ENCODE measurements at regions not wholly inside any gene's neighbourhood (a gene's known extent, or its start where the extent isn't known, plus 50 kb on each side); places are given as distances from the start of the nearest gene placed in this dataset.

DNA sequence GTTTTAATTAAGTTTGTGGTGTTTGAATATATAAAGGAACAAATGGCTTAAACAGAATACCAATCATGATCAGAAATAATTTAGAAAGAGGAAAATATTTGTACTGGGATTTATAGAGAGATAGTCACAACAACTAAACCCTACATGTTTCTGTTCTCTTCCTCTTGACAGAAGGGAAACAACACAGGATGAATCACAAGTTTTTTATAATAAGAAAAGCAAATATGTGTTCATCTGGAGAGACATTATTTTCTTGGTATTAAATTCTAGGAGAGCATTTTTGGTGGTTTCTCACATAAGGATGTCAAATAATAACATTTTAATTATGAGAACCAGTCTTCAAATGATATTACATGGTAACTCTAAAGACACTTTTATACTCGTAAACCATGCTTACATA lies 232.9 kb upstream of the PKP2 start:
- Histone ChIP-seq H4K20me1 (ENCODE audit: insufficient read depth, low read length) (no peaks in the 10 kb centered on the region), H2AFZ (ENCODE audit: low read depth, low read length) (no peak overlapping the region), H3K9me3 (ENCODE audit: insufficient read depth, low read length, severe bottlenecking) (no peaks in the 10 kb centered on the region), H3K4me2 (ENCODE audit: insufficient read depth, low read length) (no peak overlapping the region), H3K4me1 (ENCODE audit: insufficient read depth, low read length) (no peaks in the 10 kb centered on the region), H3K27ac (ENCODE audit: low read length) (no peak overlapping the region), H3K36me3 (ENCODE audit: insufficient read depth, low read length) (no peaks in the 10 kb centered on the region), H3K27me3 (ENCODE audit: insufficient read depth, low read length, poor library complexity) (no peaks in the 10 kb centered on the region), H3K4me3 (ENCODE audit: low read depth in 1 of 2, low read length in 2 of 2) (no peak overlapping the region), H3K9ac (ENCODE audit: low read depth, low read length) (no peak overlapping the region), H3K79me2 (ENCODE audit: insufficient read depth, low read length) (no peaks in the 10 kb centered on the region)
- TF ChIP-seq EZH2 (IDR thresholded peaks at IDR 0.05; ENCODE audit: borderline replicate concordance, low read depth, low read length, severe bottlenecking): no peak
- TF ChIP-seq, protein P1, sequence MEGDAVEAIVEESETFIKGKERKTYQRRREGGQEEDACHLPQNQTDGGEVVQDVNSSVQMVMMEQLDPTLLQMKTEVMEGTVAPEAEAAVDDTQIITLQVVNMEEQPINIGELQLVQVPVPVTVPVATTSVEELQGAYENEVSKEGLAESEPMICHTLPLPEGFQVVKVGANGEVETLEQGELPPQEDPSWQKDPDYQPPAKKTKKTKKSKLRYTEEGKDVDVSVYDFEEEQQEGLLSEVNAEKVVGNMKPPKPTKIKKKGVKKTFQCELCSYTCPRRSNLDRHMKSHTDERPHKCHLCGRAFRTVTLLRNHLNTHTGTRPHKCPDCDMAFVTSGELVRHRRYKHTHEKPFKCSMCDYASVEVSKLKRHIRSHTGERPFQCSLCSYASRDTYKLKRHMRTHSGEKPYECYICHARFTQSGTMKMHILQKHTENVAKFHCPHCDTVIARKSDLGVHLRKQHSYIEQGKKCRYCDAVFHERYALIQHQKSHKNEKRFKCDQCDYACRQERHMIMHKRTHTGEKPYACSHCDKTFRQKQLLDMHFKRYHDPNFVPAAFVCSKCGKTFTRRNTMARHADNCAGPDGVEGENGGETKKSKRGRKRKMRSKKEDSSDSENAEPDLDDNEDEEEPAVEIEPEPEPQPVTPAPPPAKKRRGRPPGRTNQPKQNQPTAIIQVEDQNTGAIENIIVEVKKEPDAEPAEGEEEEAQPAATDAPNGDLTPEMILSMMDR (IDR thresholded peaks at IDR 0.05; ENCODE audit: borderline replicate concordance, extremely low read depth, low read length, poor library complexity, severe bottlenecking): no peak
- DNase-seq (no peak), ATAC-seq (ENCODE audit: insufficient read depth, low read depth) (no peak)

DNA sequence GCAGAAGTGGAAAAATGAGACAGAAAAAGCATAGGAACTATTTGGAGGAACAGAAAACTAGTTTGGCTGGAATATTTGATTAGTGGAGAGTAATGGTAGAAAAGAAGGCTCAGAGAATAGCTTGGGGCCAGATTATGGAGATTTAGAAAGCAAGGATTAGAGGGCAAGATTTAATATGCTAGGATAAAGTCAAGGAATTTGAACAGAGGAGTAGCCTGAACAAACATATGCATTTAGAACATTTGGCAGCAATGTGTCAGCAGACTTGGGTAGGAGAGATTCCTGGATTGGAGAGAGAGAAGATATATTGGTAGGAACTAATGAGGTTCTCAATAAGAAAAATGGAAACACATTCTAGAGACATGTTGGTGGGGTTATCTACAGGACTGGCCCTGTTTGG lies 229.2 kb upstream of the PKP2 start:
- ATAC-seq (ENCODE audit: insufficient read depth, low read depth) (no peak), DNase-seq (no peak)
- no peak overlapping the region for H3K4me3 ChIP-seq (ENCODE audit: low read depth in 1 of 2, low read length in 2 of 2)
- no peaks in the 10 kb centered on the region for H3K4me1 ChIP-seq (ENCODE audit: insufficient read depth, low read length)
- no peaks in the 10 kb centered on the region for H4K20me1 ChIP-seq (ENCODE audit: insufficient read depth, low read length)
- no peak overlapping the region for H2AFZ ChIP-seq (ENCODE audit: low read depth, low read length)
- H3K9me3 ChIP-seq (ENCODE audit: insufficient read depth, low read length, severe bottlenecking): no peaks in the 10 kb centered on the region
- H3K79me2 ChIP-seq (ENCODE audit: insufficient read depth, low read length): no peaks in the 10 kb centered on the region
- H3K27me3 ChIP-seq (ENCODE audit: insufficient read depth, low read length, poor library complexity): no peaks in the 10 kb centered on the region
- no peak overlapping the region for H3K27ac ChIP-seq (ENCODE audit: low read length)
- no peak overlapping the region for H3K9ac ChIP-seq (ENCODE audit: low read depth, low read length)
- no peak overlapping the region for H3K4me2 ChIP-seq (ENCODE audit: insufficient read depth, low read length)
- no peak for TF ChIP-seq EZH2 (IDR thresholded peaks at IDR 0.05; ENCODE audit: borderline replicate concordance, low read depth, low read length, severe bottlenecking)
- TF ChIP-seq, protein P1 (IDR thresholded peaks at IDR 0.05; ENCODE audit: borderline replicate concordance, extremely low read depth, low read length, poor library complexity, severe bottlenecking): no peak
- H3K36me3 ChIP-seq (ENCODE audit: insufficient read depth, low read length): no peaks in the 10 kb centered on the region

DNA sequence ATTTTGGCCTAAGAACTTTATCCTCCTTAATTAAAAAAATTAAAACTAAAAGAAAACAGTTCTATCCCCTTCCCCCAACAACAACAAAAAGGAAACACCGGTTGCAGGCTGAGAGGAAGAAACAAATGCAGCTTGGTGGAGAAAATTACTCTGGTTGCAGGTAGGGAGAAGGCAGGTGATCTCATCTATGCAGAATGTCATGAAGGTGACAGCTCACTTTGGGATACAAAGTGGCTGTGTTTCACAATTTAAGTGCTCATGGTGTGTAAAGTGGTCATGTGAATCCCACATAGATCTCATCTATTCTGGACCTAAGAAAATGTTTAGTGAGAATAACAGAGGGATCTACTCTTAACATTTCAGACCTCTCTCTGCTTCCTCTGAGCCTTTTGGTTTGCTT lies 219.7 kb upstream of the PKP2 start:
- no peaks in the 10 kb centered on the region for H3K36me3 ChIP-seq (ENCODE audit: insufficient read depth, low read length)
- ATAC-seq (ENCODE audit: insufficient read depth, low read depth) (no peak), DNase-seq (no peak)
- H3K27ac ChIP-seq (ENCODE audit: low read length): no peak overlapping the region
- TF ChIP-seq EZH2 (IDR thresholded peaks at IDR 0.05; ENCODE audit: borderline replicate concordance, low read depth, low read length, severe bottlenecking): no peak
- TF ChIP-seq, protein P1 (IDR thresholded peaks at IDR 0.05; ENCODE audit: borderline replicate concordance, extremely low read depth, low read length, poor library complexity, severe bottlenecking): no peak
- no peak overlapping the region for H2AFZ ChIP-seq (ENCODE audit: low read depth, low read length)
- no peak overlapping the region for H3K9ac ChIP-seq (ENCODE audit: low read depth, low read length)
- no peak overlapping the region for H3K4me2 ChIP-seq (ENCODE audit: insufficient read depth, low read length)
- H3K27me3 ChIP-seq (ENCODE audit: insufficient read depth, low read length, poor library complexity): no peaks in the 10 kb centered on the region
- no peak overlapping the region for H3K4me3 ChIP-seq (ENCODE audit: low read depth in 1 of 2, low read length in 2 of 2)
- no peaks in the 10 kb centered on the region for H3K9me3 ChIP-seq (ENCODE audit: insufficient read depth, low read length, severe bottlenecking)
- H3K79me2 ChIP-seq (ENCODE audit: insufficient read depth, low read length): no peaks in the 10 kb centered on the region
- H4K20me1 ChIP-seq (ENCODE audit: insufficient read depth, low read length): no peaks in the 10 kb centered on the region
- no peaks in the 10 kb centered on the region for H3K4me1 ChIP-seq (ENCODE audit: insufficient read depth, low read length)

DNA sequence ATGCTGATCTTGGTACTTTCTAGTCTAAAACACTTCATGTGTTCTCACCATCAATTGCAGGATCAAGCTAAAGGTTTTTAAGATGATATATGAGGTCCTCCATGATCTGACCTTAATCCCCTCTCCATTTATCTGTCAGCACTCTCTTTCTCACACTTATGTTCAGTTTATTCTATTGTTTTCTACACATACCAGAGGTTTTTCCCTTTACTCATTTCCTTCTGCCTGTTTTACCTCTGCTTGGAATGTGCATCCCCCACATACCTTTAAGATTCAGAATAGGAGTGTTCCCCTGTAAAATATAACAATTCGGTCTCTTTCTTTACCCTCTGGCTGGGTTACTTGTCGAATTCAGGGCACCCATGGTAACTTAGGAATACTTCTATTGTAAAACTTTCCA lies 219.1 kb upstream of the PKP2 start:
- Histone ChIP-seq H3K4me2 (ENCODE audit: insufficient read depth, low read length) (no peak overlapping the region), H3K27me3 (ENCODE audit: insufficient read depth, low read length, poor library complexity) (no peaks in the 10 kb centered on the region), H3K79me2 (ENCODE audit: insufficient read depth, low read length) (no peaks in the 10 kb centered on the region), H3K27ac (ENCODE audit: low read length) (no peak overlapping the region), H4K20me1 (ENCODE audit: insufficient read depth, low read length) (no peaks in the 10 kb centered on the region), H3K4me1 (ENCODE audit: insufficient read depth, low read length) (no peaks in the 10 kb centered on the region), H3K4me3 (ENCODE audit: low read depth in 1 of 2, low read length in 2 of 2) (no peak overlapping the region), H3K9me3 (ENCODE audit: insufficient read depth, low read length, severe bottlenecking) (no peaks in the 10 kb centered on the region), H3K36me3 (ENCODE audit: insufficient read depth, low read length) (no peaks in the 10 kb centered on the region), H3K9ac (ENCODE audit: low read depth, low read length) (no peak overlapping the region), H2AFZ (ENCODE audit: low read depth, low read length) (no peak overlapping the region)
- ATAC-seq (ENCODE audit: insufficient read depth, low read depth) (no peak), DNase-seq (no peak)
- TF ChIP-seq, protein P1 (IDR thresholded peaks at IDR 0.05; ENCODE audit: borderline replicate concordance, extremely low read depth, low read length, poor library complexity, severe bottlenecking): no peak
- TF ChIP-seq EZH2 (IDR thresholded peaks at IDR 0.05; ENCODE audit: borderline replicate concordance, low read depth, low read length, severe bottlenecking): no peak

Data from DND-41 (cell line).